ENCODE measurements at regions not wholly inside any gene's neighbourhood (a gene's known extent, or its start where the extent isn't known, plus 50 kb on each side); places are given as distances from the start of the nearest gene placed in this dataset.

- TF ChIP-seq, protein P1, sequence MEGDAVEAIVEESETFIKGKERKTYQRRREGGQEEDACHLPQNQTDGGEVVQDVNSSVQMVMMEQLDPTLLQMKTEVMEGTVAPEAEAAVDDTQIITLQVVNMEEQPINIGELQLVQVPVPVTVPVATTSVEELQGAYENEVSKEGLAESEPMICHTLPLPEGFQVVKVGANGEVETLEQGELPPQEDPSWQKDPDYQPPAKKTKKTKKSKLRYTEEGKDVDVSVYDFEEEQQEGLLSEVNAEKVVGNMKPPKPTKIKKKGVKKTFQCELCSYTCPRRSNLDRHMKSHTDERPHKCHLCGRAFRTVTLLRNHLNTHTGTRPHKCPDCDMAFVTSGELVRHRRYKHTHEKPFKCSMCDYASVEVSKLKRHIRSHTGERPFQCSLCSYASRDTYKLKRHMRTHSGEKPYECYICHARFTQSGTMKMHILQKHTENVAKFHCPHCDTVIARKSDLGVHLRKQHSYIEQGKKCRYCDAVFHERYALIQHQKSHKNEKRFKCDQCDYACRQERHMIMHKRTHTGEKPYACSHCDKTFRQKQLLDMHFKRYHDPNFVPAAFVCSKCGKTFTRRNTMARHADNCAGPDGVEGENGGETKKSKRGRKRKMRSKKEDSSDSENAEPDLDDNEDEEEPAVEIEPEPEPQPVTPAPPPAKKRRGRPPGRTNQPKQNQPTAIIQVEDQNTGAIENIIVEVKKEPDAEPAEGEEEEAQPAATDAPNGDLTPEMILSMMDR (IDR thresholded peaks at IDR 0.05) = no peak
- no peak for TF ChIP-seq POLR2A (IDR thresholded peaks at IDR 0.05)
Measured at GRCh38 chr15:94004697-94005096, 226.7 kb upstream of the MCTP2 start.
